Activated T-cell treated with anti-CD3 and anti-CD28 coated beads, Interleukin-2, amount 50 U/mL, for 24 hours (primary cell): ENCODE measurements at regions not wholly inside any gene's neighbourhood (a gene's known extent, or its start where the extent isn't known, plus 50 kb on each side); places are given as distances from the start of the nearest gene placed in this dataset.

ENCODE experiments used
- DNase-seq: peaks from one replicate; pipeline ENCODE4 v3.0.0-alpha.2; 2020
- H3K27ac Mint-ChIP-seq: 2 replicates; pipeline ENCODE4 v1.8.0; 2020; ENCODE audit warnings: mild to moderate bottlenecking, mixed read lengths
- H3K27me3 Mint-ChIP-seq: 2 replicates; pipeline ENCODE4 v1.8.0; 2020; ENCODE audit warnings: mixed read lengths
- H3K36me3 Mint-ChIP-seq: 2 replicates; pipeline ENCODE4 v1.8.0; 2020; ENCODE audit warnings: low read depth, mixed read lengths
- H3K4me1 Mint-ChIP-seq: 2 replicates; pipeline ENCODE4 v1.8.0; 2020; ENCODE audit warnings: low read depth, mixed read lengths
- H3K4me3 Mint-ChIP-seq: 2 replicates; pipeline ENCODE4 v1.8.0; 2020; ENCODE audit warnings: mild to moderate bottlenecking, moderate library complexity, mixed read lengths
- H3K9me3 Mint-ChIP-seq: 2 replicates; pipeline ENCODE4 v1.8.0; 2020; ENCODE audit warnings: mixed read lengths

DNA sequence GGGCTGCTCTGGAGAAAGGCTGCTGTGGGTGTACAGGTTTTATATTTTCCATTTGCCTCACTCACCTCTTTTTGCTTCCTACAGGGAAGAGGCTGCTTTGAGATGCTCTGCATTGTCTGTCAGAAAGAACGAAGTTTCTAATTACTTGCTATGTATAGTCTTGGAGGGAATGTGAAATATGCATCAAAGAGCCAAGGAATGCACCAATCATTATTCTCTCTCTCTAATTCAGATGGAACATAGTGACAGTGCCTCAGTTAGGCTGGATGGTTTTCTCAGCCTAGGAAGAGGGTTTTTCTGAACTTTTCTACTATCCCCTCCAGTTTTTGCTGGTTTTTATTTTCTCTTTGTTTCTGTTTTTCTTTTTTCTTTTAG is 106.8 kb upstream of the SLC4A4 start:
- no peaks in the 10 kb centered on the region for H3K9me3 Mint-ChIP-seq
- peaks cover 1% of the 10 kb centered on the region for H3K4me1 Mint-ChIP-seq
- H3K27ac Mint-ChIP-seq = no peak overlapping the region
- H3K27me3 Mint-ChIP-seq = peaks cover 3% of the 10 kb centered on the region
- no peak overlapping the region for H3K4me3 Mint-ChIP-seq
- no peak for DNase-seq
- no peaks in the 10 kb centered on the region for H3K36me3 Mint-ChIP-seq

DNA sequence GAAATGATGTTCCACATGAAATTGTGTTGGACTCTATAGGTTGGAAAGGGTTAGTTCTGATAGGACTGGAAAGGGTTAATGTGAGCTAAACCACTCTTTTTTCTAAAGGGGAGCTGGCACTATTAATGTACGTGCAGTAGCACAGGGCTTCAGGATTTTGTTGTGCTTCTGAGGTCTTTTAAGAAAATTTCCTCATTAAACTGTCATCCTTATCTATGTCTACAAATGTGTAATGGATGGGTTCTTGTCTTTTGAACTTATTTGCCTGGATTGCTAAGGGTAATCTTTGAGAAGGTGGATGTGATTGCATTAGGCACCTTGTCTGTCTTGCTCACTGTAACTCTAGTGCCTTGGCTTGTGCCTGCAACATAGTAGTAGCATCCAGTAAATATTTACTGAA is 106.0 kb upstream of the SLC4A4 start:
- Mint-ChIP-seq H3K9me3 (no peaks in the 10 kb centered on the region), H3K27me3 (no peaks in the 10 kb centered on the region), H3K27ac (no peak overlapping the region), H3K4me3 (no peak overlapping the region), H3K36me3 (no peaks in the 10 kb centered on the region), H3K4me1 (peaks cover 1% of the 10 kb centered on the region)
- DNase-seq = no peak

DNA sequence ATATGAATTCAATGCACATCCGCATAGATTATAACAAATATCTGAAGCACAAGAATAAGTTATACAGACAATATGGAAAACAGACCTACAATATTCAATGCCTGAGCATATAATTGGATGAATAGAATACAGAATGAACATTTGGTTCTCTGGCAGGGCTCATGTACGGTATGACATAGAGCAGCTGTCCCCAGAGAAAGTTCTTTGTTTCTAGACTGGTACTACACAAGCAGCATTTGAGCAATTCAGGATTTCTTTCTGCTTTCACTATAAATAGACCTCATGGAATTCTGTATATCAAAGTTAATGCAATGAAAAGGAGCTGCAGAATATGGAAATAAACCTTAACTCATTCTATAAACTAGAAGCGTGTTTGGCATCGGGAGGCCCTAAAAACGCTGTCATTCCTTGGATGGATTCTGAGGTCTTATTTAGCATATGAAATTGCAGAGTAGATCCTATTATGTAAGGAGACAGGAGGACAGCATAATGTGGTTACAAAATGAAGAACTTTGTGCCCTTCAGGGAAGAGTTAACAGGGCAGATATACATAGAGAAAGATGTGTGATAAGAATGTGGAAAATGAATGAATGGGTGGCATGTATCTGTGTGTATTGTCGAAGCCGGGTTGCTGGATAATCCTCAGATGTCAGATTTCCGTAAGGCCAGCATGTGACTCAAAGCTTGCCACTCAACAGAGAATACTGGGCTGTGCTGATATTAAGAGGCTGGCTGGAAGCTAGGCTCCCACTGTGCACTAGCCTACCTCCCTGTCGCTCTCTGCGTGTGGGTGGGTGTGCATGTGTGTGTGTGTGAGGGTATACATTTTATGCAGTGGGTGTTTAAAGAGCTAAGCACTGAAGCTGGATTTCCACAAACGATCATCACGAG is 103.3 kb upstream of the SLC4A4 start:
- Mint-ChIP-seq H3K4me3 (no peak overlapping the region), H3K36me3 (no peaks in the 10 kb centered on the region), H3K4me1 (peaks cover 1% of the 10 kb centered on the region), H3K27me3 (no peaks in the 10 kb centered on the region), H3K27ac (no peak overlapping the region), H3K9me3 (no peaks in the 10 kb centered on the region)
- no peak for DNase-seq

DNA sequence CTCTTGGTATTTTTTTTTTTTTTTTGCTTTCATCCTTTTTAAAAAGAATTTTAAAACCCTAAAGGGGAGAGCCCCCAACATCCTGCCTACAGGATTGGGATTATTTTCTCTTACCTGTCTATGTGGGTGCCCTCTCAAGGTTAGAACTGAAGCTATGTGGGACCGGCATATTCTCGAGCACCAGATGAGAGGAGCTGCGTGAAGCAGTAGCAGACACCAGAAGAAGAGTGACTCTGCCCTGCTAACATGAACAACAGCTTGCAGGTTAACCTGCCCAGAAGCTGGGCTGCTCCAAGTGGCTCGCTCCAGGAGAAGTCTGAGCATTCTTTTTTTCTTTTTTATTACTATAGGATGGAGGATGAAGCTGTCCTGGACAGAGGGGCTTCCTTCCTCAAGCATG is 102.6 kb upstream of the SLC4A4 start:
- H3K36me3 Mint-ChIP-seq = no peaks in the 10 kb centered on the region

DNA sequence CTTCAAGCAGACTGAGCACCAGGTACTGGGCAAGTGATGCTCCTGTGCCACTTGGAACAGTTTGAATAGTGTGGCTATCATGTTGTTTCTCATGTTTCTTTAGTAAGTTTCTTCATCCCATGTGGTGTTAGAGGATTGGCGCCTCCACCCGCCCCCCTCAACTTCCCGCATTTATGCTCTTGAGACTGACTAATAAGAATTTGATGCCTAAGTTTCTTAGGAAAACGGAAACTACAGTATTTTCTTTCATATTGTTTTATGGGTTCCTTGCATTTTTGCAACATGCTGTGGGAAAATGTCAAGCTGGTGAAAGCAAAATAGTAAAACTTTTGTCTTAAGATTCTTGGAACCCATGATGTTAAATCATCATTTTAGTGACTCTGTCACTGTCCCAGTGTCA is 101.2 kb upstream of the SLC4A4 start:
- Mint-ChIP-seq H3K27ac (no peak overlapping the region), H3K9me3 (no peaks in the 10 kb centered on the region), H3K4me3 (no peak overlapping the region), H3K36me3 (no peaks in the 10 kb centered on the region), H3K4me1 (peaks cover 1% of the 10 kb centered on the region), H3K27me3 (no peaks in the 10 kb centered on the region)
- DNase-seq = no peak

More for the DNA sequence above, 102.6 kb upstream of the SLC4A4 start:
- Mint-ChIP-seq H3K27me3 (no peaks in the 10 kb centered on the region), H3K9me3 (no peaks in the 10 kb centered on the region), H3K4me3 (no peak overlapping the region), H3K27ac (no peak overlapping the region), H3K4me1 (peaks cover 1% of the 10 kb centered on the region)
- no peak for DNase-seq

DNA sequence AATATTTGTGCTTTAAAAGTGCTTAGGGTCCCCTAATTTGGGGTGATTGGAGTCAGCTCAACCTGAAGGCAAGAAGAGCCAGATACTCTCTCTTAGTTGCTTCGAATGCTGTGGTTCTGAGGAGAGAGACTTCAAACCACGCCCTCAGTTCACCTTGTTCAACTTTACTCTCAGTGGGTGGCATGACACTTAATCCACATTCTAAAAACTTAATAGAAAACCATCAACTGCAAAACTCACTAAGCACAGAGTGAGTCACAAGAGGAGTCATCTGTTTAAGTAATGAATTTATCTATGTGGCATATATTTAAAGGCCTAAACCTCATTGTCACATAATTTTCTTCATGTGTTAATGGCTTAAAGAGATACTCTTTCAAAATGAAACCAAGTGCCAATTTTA is 99.5 kb upstream of the SLC4A4 start:
- Mint-ChIP-seq H3K36me3 (no peaks in the 10 kb centered on the region), H3K27me3 (no peaks in the 10 kb centered on the region), H3K4me3 (no peak overlapping the region), H3K9me3 (no peaks in the 10 kb centered on the region), H3K27ac (no peak overlapping the region), H3K4me1 (peaks cover 1% of the 10 kb centered on the region)
- no peak for DNase-seq

DNA sequence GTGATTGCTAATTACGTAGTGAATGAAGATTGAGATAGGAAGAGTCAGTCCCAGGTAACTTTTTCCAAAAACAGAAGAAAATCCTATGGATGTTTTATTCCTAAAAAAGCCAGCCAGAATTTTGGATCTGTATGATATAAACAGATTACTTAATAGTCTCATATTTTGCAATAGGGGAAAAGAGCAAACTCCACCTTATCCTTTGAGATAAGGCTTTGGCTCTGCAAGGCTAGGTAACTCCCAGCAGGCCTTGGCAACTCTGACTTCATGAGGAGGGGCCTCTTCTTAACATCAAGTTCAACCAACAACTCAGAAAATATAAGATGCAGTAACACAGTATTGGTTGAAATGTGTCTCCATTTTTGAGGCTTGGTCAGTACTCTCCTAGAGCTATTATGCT is 98.7 kb upstream of the SLC4A4 start:
- Mint-ChIP-seq H3K27ac (no peak overlapping the region), H3K4me3 (no peak overlapping the region), H3K27me3 (no peaks in the 10 kb centered on the region), H3K9me3 (no peaks in the 10 kb centered on the region), H3K4me1 (peaks cover 1% of the 10 kb centered on the region), H3K36me3 (no peaks in the 10 kb centered on the region)
- DNase-seq = no peak

DNA sequence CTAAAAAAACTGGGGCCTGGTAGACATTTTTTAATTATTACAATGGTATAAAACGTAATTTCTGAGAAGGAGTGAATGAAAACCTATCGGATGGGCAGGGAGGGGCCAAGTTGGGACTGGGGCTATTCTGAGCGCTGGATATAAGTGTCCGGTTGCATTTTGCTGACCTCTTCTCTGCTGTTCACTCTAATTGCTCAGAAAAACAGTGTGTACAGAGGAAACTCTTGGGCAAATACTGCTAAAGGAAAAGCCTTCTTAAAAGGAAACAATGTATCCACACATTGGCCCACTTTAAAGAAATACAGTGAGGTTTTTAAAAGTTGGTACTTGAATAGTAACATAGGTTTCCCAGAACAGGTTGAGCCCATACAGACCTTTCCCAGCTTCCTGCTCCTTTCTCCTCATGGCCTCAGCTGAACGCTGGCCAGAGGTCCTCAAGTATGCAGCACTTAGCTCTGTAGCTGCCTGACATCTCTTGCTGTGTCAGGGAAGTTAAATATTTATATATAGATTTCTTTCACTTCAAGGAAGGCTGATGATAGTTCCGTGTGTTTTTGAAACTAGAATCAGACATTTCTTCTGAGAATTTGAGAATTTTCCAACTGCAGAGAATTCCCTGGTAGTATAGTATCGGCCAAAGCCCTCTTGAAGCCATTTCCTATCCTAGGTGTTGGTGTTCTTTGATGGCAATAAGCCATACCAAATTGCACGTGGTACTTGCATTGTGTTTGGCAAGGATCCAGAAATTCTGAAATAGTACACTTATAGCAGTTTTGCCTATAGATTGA is 97.1 kb upstream of the SLC4A4 start:
- H3K27ac Mint-ChIP-seq = no peak overlapping the region
- no peak overlapping the region for H3K4me3 Mint-ChIP-seq
- H3K9me3 Mint-ChIP-seq = no peaks in the 10 kb centered on the region
- no peaks in the 10 kb centered on the region for H3K27me3 Mint-ChIP-seq
- no peaks in the 10 kb centered on the region for H3K36me3 Mint-ChIP-seq
- H3K4me1 Mint-ChIP-seq = no peaks in the 10 kb centered on the region
- no peak for DNase-seq

DNA sequence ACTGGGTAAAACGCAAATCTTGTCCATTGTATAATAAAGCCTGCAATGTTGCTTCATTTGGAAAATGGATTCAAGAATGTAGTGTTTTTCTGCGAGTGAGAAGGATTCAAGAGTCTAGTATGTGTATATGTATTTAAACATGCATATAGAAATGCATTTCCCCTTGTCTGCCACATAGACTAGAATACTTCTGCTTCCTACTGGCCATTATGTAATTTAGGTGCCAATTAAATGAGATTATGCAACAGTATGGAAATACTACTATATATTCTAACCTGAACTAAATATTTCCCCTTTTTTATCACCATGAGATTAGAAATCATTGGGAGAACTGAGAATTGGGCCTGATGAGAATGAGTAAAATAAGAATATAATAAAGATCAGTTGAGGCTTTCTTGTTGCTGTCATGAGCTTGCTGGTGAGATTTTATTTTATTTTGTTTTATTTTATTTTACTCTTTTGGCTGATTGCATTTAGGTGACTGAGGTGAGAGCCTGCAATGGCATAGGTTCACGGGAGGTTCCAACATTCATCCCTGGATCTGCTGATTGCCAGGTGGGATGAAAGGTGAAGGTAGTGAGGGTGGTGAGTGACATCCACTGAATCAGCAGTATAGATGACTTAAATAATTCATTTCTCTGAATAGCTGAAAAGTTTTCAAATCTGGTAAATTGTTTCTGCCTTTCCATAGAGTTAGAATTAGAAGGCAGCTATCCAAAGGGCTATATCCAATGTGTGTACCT is 95.6 kb upstream of the SLC4A4 start:
- Mint-ChIP-seq H3K36me3 (no peaks in the 10 kb centered on the region), H3K4me3 (no peak overlapping the region), H3K4me1 (no peaks in the 10 kb centered on the region), H3K27ac (no peak overlapping the region), H3K9me3 (no peaks in the 10 kb centered on the region), H3K27me3 (peaks cover 3% of the 10 kb centered on the region)
- no peak for DNase-seq

DNA sequence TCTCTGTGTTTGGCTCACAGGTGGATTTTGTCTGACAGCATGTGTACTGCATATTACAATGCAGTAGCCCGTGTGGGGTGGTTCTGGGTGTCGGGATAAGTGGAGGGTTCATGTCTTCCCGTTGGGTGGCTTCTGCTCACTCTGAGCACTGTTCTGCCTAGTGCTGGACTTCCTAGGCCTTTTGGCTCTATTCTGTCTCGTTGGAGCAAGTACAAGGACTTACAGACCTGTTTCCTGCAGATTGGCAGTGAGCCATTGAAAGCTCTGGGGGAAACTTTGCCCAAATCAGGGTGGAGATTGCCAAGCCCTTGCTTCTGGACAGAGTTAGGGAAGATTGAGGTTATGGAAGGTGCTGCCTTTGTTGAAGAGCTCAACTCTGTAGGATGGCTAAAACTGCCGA is 91.1 kb upstream of the SLC4A4 start:
- H3K9me3 Mint-ChIP-seq = no peaks in the 10 kb centered on the region
- DNase-seq = no peak
- no peak overlapping the region for H3K4me3 Mint-ChIP-seq
- H3K27me3 Mint-ChIP-seq = peaks cover 3% of the 10 kb centered on the region
- no peaks in the 10 kb centered on the region for H3K36me3 Mint-ChIP-seq
- no peaks in the 10 kb centered on the region for H3K4me1 Mint-ChIP-seq
- H3K27ac Mint-ChIP-seq = no peak overlapping the region

DNA sequence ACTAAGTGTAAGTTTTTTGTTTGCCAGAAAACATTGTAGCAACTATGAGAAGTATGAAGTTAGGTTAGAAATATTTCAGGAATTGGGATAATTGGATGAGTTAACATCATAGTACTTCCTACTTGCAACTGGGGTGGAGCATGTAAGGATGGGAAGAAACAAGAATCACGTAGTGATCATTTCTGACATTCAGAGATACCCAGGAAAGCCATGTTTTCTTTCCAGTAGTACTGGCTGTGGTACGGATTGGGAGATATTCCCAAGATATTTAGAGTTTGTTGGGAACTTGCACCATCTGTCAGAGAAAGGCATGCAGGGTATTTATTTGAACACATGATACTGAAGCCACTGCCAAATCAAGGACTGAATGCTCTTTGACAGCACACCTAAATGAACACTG is 87.6 kb upstream of the SLC4A4 start:
- Mint-ChIP-seq H3K4me1 (peaks cover 4% of the 10 kb centered on the region), H3K36me3 (no peaks in the 10 kb centered on the region), H3K27ac (no peak overlapping the region), H3K9me3 (no peaks in the 10 kb centered on the region), H3K27me3 (peaks cover 3% of the 10 kb centered on the region), H3K4me3 (no peak overlapping the region)
- DNase-seq = no peak

DNA sequence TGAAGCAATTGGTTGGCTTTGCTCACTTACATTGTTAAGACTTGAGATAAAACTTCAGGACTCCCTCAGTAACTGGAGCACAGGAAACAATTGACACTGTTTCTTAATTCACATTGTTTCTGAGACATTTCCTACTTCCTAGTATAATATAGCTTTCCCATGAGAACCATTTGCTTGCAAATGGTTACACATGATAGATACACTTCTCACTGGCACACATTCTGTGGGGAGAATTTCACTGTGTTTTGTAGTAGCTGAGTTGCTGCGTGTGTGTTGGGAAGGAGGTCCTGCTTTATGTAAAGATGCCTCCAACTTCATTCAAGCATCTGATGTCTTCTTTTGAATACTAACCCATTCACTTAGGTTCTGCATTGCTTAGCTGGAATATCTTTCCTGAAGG is 85.3 kb upstream of the SLC4A4 start:
- H3K27me3 Mint-ChIP-seq = no peaks in the 10 kb centered on the region
- H3K27ac Mint-ChIP-seq = no peak overlapping the region

DNA sequence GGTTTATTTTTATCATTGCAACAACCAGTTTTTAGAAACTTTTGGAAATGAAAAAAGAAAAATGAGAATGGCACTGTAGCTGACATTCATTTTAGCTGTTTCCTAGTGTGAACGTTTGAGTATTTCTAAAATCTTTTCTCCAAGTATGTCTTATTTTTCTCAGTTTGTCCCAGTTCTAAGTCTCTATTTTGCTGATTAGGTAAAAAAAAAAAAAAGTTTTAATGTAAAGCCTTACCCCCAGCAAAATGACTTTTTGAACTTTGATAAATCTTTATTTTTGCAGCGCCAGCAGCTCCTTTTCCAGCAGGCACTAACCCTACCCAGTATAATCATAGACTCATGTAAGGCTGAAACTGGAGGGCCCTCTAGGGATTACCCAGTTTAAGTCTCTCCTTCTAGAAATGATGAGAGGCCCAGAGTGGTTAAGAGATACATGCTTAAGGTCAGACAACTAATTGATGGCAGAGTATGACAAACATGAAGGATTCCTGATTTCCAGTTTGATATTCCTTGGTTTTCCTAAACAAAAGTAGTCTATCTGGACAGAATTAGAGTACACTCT is 84.3 kb upstream of the SLC4A4 start:
- Mint-ChIP-seq H3K4me1 (peaks cover 4% of the 10 kb centered on the region), H3K9me3 (no peaks in the 10 kb centered on the region), H3K4me3 (no peak overlapping the region), H3K36me3 (no peaks in the 10 kb centered on the region), H3K27ac (no peak overlapping the region), H3K27me3 (no peaks in the 10 kb centered on the region)
- no peak for DNase-seq

More for the DNA sequence above, 85.3 kb upstream of the SLC4A4 start:
- no peaks in the 10 kb centered on the region for H3K36me3 Mint-ChIP-seq
- no peaks in the 10 kb centered on the region for H3K9me3 Mint-ChIP-seq
- no peak overlapping the region for H3K4me3 Mint-ChIP-seq
- DNase-seq = no peak
- H3K4me1 Mint-ChIP-seq = peaks cover 4% of the 10 kb centered on the region

DNA sequence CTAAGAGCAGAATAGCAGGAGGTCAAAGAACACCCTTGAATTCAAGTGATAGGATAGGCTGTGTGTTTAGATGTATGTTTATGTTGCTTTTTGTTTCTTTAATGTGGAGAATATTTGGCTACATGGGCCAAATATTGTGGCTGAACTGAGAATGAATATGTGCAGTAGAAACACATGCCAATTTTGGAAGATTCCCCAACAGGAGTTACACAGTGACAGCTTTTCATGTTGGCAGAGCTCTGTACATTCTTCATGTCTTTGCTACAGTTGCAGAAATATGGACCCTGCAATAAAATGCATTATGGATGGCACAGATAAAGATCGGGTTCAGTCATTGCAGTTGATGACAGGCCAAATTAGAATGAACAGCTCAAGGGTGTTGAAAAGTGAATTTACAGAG is 82.8 kb upstream of the SLC4A4 start:
- no peaks in the 10 kb centered on the region for H3K9me3 Mint-ChIP-seq
- H3K27ac Mint-ChIP-seq = no peak overlapping the region
- no peaks in the 10 kb centered on the region for H3K36me3 Mint-ChIP-seq
- H3K4me1 Mint-ChIP-seq = peaks cover 4% of the 10 kb centered on the region
- no peak overlapping the region for H3K4me3 Mint-ChIP-seq
- H3K27me3 Mint-ChIP-seq = no peaks in the 10 kb centered on the region
- DNase-seq = no peak
